OCI-LY7 (cell line): ENCODE measurements at regions not wholly inside any gene's neighbourhood (a gene's known extent, or its start where the extent isn't known, plus 50 kb on each side); places are given as distances from the start of the nearest gene placed in this dataset.
"Not testable (repeated sequence)": the region's sequence is repeated elsewhere in the genome, so short reads cannot be mapped to it uniquely, and the experiment has no call there.

ENCODE experiments used
- BruUV-seq: library from RNA; stranded (reverse); fragments of 400-500 nt; replicated peaks from 2 replicates; lab custom pipeline; 2021; lab: Mats Ljungman, UMichigan
- CTCF ChIA-PET: fragments of 300-600 bp; sonication (Branson Sonifier 250); formaldehyde crosslinking; loops from one replicate; lab custom pipeline; 2022; ENCODE audit warnings: antibody characterized with exemption; ENCODE audit not compliant: unreplicated experiment; lab: Charles Lee
- POLR2A ChIA-PET: fragments of 300-600 bp; sonication (Branson Sonifier 250); formaldehyde crosslinking; loops from one replicate; lab custom pipeline; 2022; ENCODE audit warnings: antibody characterized with exemption; lab: Charles Lee
- DNase-seq: peaks from one replicate; pipeline ENCODE4 v3.0.0-alpha.2; 2015; ENCODE audit warnings: low spot score
- H2AFZ ChIP-seq: fragments of 200-600 bp; sonication (generic), shearing (Covaris generic); 2 replicates; pipeline ENCODE4 v1.6.1; 2014; ENCODE audit warnings: mild to moderate bottlenecking, antibody characterized with exemption, low read length, moderate library complexity
- H3K27ac ChIP-seq: fragments of 200-600 bp; sonication (generic); 2 replicates; pipeline ENCODE4 v1.5.1; 2014; ENCODE audit warnings: mixed run types, low read depth, mild to moderate bottlenecking, moderate library complexity, low read length, inconsistent platforms; ENCODE audit not compliant: poor library complexity, severe bottlenecking
- H3K36me3 ChIP-seq: fragments of 200-600 bp; sonication (generic); 2 replicates; pipeline ENCODE4 v1.6.1; 2014; ENCODE audit warnings: mild to moderate bottlenecking, antibody characterized with exemption, low read length, moderate library complexity, mixed read lengths; ENCODE audit not compliant: insufficient read depth
- H3K4me1 ChIP-seq: fragments of 200-600 bp; sonication (generic); 2 replicates; pipeline ENCODE4 v1.5.1; 2014; ENCODE audit warnings: mild to moderate bottlenecking, low read length; ENCODE audit not compliant: insufficient read depth, poor library complexity, severe bottlenecking
- H3K4me2 ChIP-seq: fragments of 200-600 bp; sonication (generic); 2 replicates; pipeline ENCODE4 v1.6.1; 2014; ENCODE audit warnings: mild to moderate bottlenecking, low read length
- H3K4me3 ChIP-seq: fragments of 200-600 bp; sonication (generic); 2 replicates; pipeline ENCODE4 v1.5.1; 2014; ENCODE audit warnings: mild to moderate bottlenecking, low read depth, low read length; ENCODE audit not compliant: poor library complexity, severe bottlenecking
- H3K79me2 ChIP-seq: fragments of 200-600 bp; sonication (generic); 2 replicates; pipeline ENCODE4 v1.6.1; 2016; ENCODE audit warnings: low read depth, mild to moderate bottlenecking, low read length, moderate library complexity, mixed read lengths; ENCODE audit not compliant: insufficient read depth
- H3K9me2 ChIP-seq: fragments of 200-600 bp; sonication (generic); 2 replicates; pipeline ENCODE4 v1.6.1; 2016; ENCODE audit warnings: mild to moderate bottlenecking, low read length, mixed read lengths; ENCODE audit not compliant: insufficient read depth
- H3K9me3 ChIP-seq: fragments of 200-600 bp; sonication (generic); 2 replicates; pipeline ENCODE4 v1.6.1; 2014; ENCODE audit warnings: mild to moderate bottlenecking, mixed run types, low read length, mixed read lengths
- H4K20me1 ChIP-seq: fragments of 200-600 bp; sonication (generic); 2 replicates; pipeline ENCODE4 v1.6.1; 2014; ENCODE audit warnings: mild to moderate bottlenecking, antibody characterized with exemption, low read length, moderate library complexity, mixed read lengths; ENCODE audit not compliant: insufficient read depth
- intact Hi-C: fragments of 100-400 bp; cut with micrococcal nuclease; formaldehyde crosslinking; loops from one replicate; pipeline ENCODE4 v1.10.0; 2022; ENCODE audit not compliant: unreplicated experiment
- TF ChIP-seq, protein P1 (sequence below): fragments of 200-600 bp; sonication (generic); conservative IDR thresholded peaks from 2 replicates; pipeline ENCODE4 v1.5.1; 2014; ENCODE audit warnings: mild to moderate bottlenecking, antibody characterized with exemption, low read length, moderate library complexity, mixed read lengths

DNA sequence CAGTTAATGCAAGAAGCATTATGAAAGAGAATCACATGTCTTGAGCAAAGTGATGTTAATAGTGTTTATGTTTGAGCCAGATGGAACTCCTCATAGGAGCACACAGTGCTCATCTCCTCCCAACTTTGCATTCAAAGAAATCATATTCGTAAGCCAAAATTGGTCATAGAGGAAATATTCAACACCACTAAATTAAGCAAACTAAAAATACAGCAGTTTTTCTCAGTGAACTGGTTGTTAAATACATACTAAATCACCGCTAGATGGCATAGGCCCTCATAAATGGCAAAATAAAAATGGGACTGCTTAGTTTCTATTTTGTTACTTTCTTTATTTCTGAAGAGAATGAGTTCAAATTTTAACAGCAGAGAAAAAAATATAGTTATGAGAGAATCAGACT lies 114.3 kb downstream of the SYT15 start:
- TF ChIP-seq, protein P1, sequence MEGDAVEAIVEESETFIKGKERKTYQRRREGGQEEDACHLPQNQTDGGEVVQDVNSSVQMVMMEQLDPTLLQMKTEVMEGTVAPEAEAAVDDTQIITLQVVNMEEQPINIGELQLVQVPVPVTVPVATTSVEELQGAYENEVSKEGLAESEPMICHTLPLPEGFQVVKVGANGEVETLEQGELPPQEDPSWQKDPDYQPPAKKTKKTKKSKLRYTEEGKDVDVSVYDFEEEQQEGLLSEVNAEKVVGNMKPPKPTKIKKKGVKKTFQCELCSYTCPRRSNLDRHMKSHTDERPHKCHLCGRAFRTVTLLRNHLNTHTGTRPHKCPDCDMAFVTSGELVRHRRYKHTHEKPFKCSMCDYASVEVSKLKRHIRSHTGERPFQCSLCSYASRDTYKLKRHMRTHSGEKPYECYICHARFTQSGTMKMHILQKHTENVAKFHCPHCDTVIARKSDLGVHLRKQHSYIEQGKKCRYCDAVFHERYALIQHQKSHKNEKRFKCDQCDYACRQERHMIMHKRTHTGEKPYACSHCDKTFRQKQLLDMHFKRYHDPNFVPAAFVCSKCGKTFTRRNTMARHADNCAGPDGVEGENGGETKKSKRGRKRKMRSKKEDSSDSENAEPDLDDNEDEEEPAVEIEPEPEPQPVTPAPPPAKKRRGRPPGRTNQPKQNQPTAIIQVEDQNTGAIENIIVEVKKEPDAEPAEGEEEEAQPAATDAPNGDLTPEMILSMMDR = peak; percentile 41; the same call in 1 of the 2 replicates
- H3K27ac ChIP-seq, H3K79me2 ChIP-seq, H3K9me3 ChIP-seq, BruUV-seq, POLR2A ChIA-PET, CTCF ChIA-PET, H4K20me1 ChIP-seq, H2AFZ ChIP-seq, intact Hi-C loops, H3K4me1 ChIP-seq, H3K36me3 ChIP-seq, H3K4me3 ChIP-seq, DNase-seq, H3K4me2 ChIP-seq, H3K9me2 ChIP-seq: not testable (repeated sequence)

DNA sequence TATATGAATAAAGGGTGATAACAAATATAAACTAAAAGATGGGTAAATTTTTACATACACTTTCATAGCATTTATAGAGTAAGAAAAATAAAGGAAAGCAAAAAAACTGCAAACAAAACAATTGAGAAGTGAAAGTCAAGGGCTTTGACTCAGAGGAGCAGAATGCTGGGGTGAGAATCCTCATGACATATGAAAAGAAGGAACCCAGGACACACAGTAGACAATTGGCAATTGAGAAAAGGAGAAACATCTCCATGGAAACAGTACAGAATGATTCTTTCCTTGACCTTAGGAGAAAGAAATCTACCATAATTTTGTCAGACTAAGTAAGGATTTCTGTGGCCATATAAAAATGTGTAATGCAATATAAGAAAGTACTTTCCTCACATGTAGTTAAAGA lies 138.3 kb downstream of the SYT15 start:
- DNase-seq, BruUV-seq, H3K36me3 ChIP-seq, H3K4me3 ChIP-seq, H3K9me3 ChIP-seq, H3K79me2 ChIP-seq, H3K4me1 ChIP-seq, H3K9me2 ChIP-seq, H4K20me1 ChIP-seq, H3K27ac ChIP-seq, H2AFZ ChIP-seq, CTCF ChIA-PET, intact Hi-C loops, H3K4me2 ChIP-seq, POLR2A ChIA-PET: not testable (repeated sequence)

DNA sequence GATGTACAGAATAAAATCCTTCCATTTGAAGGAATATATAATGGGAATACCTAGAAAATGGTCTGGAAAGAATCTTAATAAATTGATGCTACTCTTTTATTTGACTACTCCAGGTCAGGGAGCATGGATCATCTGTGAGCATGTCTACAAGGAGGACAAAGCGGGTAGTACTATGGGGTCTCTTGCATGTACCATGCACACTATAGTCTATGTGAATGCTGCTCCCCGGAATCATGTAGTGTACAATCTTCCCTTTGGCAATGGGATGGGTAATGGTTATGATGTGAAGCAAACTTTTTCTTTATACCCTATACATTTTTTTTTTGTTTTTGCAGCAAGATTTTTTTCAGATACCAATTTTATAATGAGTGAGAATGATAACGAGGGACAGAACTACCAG lies 139.1 kb downstream of the SYT15 start:
- H3K9me2 ChIP-seq, H3K27ac ChIP-seq, H3K9me3 ChIP-seq, H3K4me1 ChIP-seq, CTCF ChIA-PET, H3K36me3 ChIP-seq, H3K4me2 ChIP-seq, H3K4me3 ChIP-seq, intact Hi-C loops, DNase-seq, H4K20me1 ChIP-seq, H2AFZ ChIP-seq, POLR2A ChIA-PET, H3K79me2 ChIP-seq, BruUV-seq: not testable (repeated sequence)

DNA sequence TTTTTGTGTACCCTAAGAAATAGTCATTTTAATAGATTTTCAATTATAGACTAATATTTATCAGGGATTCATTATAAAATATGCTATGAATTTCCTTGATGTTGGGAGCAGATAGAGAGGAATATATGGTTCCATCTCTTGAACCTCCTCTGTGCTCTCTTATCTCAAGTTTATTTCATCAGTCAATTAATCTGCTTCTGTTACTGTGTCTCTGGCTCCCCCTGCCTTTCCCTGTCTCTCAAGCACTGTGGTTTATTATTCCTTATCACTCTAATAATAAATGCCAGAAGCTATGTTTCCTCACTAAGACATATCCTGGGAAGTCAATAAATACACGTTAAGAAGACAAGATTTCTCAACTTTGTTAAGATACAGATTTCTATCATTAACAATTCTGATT lies 141.5 kb downstream of the SYT15 start:
- POLR2A ChIA-PET, H2AFZ ChIP-seq, H3K9me3 ChIP-seq, H3K27ac ChIP-seq, H3K36me3 ChIP-seq, BruUV-seq, H3K4me3 ChIP-seq, H3K4me2 ChIP-seq, intact Hi-C loops, H3K9me2 ChIP-seq, H3K79me2 ChIP-seq, H3K4me1 ChIP-seq, H4K20me1 ChIP-seq, CTCF ChIA-PET: not testable (repeated sequence)
- DNase-seq = peak; percentile 0

DNA sequence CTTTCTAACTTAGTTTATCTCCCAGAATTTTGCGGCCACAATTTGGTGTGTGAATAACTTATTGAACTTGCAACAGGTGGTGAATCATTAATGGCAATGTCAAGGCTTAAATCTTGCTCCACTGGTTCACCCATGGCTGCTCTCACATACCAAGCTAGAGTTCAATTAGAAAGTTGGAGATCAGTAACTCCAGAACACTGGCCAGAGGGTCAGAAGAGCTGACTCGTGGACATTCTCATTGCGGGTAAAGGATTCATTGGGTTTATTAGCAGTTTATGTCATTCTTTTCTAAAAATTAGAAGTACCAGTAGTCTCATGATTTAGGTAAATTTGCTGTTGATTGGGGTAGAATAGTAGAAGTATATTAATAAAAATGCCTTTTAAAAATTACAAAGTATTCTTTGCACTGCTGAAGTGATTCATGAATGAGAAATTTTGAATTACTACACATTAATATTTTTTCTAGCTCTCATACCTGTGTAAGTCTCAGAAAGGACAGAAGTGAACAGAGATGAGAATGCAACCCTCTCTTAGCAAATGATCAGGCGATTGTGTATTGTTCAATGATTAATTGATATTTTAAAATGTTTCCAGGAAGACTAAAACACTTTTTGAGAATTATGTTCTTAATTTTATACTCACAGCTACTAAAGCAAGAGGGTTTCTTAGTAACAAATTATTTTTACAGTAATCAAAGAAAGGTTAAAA lies 142.0 kb downstream of the SYT15 start:
- H3K4me1 ChIP-seq, H3K4me2 ChIP-seq, H3K79me2 ChIP-seq, H3K27ac ChIP-seq, H3K9me2 ChIP-seq, H3K4me3 ChIP-seq, POLR2A ChIA-PET, H2AFZ ChIP-seq, H3K36me3 ChIP-seq, BruUV-seq, DNase-seq, intact Hi-C loops, H4K20me1 ChIP-seq, CTCF ChIA-PET, H3K9me3 ChIP-seq: not testable (repeated sequence)

DNA sequence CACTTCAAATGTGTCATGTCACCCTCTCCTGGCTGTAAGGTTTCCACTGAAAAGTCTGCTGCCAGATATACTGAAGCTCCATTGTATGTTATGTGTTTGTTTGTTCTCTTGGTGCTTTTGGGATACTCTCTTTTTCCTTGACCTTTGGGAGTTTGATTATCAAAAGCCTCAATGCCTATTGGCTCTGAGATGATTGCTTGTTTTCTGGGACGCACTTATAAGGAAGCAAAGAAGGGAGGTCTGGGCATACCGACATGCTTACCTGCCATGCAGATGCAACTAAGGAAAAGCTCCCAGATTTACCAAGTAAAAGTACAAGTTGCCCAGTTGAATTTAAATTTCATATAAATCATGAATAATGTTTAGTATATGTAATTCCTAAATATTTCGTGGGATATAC lies 145.3 kb downstream of the SYT15 start:
- H3K79me2 ChIP-seq, H3K36me3 ChIP-seq, BruUV-seq, intact Hi-C loops, H3K4me2 ChIP-seq, DNase-seq, CTCF ChIA-PET, H4K20me1 ChIP-seq, POLR2A ChIA-PET, H3K9me2 ChIP-seq, H3K4me3 ChIP-seq, H3K4me1 ChIP-seq, H2AFZ ChIP-seq, H3K27ac ChIP-seq, H3K9me3 ChIP-seq: not testable (repeated sequence)
